Amygdala (tissue), 56 donors: ENCODE measurements at regions not wholly inside any gene's neighbourhood (a gene's known extent, or its start where the extent isn't known, plus 50 kb on each side); places are given as distances from the start of the nearest gene placed in this dataset.
"Not testable (repeated sequence)": the region's sequence is repeated elsewhere in the genome, so short reads cannot be mapped to it uniquely, and the experiment has no call there.

Source experiments
- DNase-seq, 56 donors: peaks; one replicate each; lab custom pipeline; 2025; lab: John Stamatoyannopoulos, UW

DNA sequence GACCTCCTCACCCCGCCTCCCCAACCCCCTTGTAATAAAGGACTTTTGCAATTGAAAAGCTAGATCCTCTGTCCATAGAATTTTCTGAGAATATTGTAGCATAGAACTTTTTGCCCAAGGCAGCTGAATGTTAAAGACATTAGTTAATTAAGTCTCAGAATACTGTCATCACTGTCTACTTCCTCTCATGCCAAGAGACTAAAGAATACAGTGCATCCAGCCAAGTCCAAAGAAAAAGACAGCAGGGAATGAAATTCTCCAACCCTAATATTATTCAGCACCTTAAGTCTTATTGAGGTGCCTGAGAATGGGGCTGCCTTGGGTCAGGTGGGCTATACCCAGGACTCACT is 313.3 kb upstream of the GATB start:
- DNase-seq: no peak

DNA sequence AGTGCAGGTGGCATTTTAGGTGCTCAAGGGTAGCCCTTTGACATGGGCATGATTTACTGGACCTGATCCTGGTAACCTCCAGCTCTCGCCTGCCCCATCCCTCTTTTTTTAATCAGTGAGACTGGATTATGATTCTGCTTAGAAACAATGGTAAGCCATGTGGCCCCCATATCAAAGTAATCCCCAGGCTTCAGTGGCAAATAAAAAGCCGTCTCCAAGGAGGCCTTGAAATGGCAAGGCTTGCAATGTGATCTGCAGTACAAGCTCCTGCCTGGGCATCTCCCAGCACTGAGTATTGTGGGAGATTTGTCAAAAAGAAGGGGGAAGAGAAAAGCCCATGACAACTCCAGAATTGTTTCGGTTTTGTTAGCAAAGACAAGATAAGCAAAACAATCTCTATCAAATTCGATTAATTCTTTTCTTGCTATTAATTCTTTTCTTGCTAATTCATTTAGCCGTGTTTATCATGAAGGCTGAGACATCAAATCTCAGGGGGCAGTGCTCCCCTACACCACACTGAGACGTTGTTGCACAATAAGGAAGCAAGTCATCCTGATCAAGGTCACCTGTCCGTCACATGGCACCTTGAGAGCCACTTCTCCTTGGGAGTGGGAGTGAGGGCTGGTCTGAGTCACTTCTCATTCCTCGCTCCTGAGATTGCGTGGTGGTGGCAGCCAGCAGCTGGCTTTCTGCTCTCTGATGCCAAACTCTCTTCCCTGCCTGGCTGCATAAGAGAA is 312.7 kb upstream of the GATB start:
- DNase-seq: peak in 4 of 56 donors; percentile 5 to 33 (median 10)

DNA sequence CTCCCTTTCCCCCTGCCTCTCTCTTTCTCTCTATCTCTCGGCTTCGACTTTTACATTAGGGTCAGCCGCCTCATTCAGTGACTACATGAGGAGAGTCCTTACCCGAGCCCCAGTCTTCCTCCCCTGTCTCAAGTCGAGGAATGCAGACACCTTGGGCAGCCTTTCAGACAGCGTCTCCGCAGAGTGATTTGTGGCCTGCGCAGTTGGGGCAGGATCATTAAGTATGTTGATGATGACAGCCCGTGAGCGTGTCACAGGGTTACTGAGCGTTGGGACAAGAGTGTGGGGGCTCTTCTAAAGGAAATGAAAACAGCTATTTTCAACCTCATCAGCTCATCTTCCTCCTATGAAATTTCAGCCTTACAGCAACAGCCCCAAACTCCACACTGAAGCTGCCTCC is 312.1 kb upstream of the GATB start:
- DNase-seq: no peak

DNA sequence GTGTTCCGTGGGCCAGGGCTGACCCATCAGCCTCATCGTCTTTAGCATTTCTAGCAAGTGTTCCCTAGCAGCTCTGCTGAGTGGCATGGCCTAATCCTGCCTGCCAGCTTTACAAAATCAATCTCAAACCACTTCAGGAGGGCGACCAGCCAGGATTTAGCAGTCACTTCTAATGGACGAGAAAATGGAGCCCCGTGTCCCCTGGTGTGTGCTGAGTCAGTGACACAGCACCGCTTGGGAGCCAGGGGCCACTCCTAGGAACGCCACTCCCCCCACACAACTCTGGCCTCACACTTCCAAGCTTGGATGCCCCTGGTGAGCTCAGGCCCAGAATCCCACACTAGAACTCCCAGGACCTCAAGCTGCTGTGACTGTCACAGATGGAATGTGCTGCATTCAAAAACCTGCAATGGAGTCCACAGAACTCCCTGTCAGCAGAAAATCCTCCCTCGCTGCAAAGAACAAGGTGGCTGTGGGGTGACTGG is 311.2 kb upstream of the GATB start:
- no peak for DNase-seq

DNA sequence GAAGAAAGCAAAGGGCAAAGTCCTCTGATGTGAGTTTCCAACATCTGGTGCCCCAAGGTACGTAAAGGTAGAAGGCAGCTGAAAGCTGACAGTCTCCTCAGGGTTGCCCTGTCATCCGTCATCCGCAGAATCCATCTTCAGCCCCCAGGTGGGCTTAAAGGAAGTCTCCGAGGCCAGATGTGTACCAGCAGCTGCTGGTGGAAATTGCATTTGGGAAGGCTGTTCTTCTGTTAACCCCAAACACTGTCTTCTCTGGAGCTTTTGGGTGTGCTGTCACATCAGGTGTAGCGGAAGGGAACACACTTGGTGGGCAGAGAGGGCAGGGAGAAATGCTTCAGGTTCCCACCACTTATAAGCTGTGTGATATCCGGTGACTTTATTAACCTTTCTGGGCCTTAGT is 310.0 kb upstream of the GATB start:
- DNase-seq: no peak

DNA sequence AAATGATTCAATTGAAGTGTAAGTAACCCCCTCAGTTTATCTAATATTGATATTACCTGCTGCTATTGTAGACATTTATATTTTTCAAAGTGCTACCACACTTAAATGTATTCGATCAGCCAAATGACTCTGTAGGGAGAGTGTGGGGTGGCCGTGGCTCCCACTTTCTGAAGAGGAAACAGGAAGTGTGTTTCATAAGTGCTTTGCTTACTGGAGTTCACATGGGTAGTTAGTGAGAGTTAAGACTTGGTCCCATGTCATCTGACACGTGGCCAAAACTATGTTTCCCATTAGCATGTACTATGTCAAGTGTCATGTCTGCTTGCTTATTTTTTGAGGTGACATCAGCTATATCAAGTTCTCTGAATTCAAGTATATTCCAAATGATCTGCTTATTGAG is 308.1 kb upstream of the GATB start:
- no peak for DNase-seq

DNA sequence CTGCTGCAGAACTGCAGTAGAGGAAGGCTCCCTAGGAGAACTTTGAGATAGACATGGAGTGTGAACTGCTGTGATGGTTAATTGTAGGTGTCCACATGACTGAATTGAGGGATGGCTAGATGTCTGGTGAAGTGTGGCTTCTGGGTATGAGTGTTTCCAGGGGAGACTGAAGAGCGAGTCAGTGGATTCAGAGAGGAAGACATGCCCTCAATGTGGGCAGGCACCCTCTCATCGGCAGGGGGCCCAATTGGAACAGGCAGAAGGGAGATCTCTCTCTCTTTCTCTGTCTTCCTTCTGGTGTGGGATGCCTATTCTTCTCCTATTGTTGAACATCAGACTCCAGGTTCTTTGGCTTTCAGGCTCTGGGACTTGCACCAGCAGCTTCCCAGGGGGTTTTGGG is 304.7 kb upstream of the GATB start:
- DNase-seq: no peak

DNA sequence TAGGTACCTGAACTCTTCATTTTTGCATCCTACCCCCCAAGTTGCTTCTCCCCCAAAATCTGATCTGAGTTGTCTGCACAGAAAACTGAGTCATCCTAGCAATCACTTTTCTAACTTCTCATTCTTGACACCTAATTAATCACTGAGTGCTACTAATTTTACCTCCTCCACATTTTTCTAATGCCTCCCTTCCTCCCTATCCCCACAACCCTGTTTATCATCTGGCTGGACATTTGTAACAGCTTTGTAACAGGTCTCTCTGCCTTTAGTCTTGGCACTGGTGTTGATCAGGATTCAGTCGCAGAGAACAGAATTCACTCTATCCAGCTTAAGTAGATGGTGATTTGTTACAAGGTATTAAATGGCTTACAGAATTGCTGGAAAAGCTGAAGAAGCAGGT is 303.9 kb upstream of the GATB start:
- no peak for DNase-seq

DNA sequence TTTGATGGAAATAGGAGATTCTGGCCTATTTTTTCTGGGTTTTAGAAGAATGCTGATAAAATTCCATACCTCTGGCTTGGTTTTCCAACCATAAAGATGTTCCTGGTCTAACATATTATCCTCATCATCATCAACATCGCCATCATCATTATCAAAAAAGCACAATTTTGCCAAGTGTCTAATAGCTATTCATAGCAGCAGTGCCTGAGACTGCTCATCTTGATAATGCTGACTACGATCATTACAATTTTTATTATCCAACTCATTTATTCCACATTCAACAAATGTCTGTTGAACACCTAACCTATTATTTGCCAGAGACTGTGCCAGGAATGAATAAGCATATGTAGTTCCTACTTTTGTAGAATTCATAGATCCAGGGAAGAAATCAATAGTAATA is 303.5 kb upstream of the GATB start:
- DNase-seq: no peak

DNA sequence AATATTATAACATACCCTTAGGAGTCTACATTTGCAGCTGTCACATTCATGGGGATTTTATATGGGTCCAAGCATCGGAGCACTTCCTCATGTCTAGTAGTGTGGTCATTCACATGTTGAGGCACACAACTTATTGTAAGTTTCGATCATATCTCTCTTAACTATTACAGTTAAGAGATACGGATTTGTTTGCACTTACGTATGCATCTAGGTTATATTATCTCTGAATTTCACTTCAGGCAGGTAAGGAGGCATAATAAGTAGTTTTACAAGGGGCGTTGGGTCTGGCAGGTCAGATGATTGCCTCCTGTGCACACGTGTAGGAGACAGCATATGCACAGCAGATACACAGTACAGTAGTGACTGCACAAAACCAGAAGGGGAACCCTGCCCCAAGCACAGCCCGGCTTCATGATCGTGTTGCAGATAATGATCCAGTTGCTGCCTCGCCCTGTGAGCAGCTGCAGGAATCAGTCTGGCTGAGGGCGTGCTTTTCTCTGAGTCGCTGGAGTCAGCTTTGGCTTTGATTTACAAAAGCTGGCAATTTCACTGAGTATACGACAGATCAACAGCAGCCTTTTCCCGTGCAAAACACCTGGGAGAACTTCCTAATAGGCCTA is 302.9 kb upstream of the GATB start:
- no peak for DNase-seq

DNA sequence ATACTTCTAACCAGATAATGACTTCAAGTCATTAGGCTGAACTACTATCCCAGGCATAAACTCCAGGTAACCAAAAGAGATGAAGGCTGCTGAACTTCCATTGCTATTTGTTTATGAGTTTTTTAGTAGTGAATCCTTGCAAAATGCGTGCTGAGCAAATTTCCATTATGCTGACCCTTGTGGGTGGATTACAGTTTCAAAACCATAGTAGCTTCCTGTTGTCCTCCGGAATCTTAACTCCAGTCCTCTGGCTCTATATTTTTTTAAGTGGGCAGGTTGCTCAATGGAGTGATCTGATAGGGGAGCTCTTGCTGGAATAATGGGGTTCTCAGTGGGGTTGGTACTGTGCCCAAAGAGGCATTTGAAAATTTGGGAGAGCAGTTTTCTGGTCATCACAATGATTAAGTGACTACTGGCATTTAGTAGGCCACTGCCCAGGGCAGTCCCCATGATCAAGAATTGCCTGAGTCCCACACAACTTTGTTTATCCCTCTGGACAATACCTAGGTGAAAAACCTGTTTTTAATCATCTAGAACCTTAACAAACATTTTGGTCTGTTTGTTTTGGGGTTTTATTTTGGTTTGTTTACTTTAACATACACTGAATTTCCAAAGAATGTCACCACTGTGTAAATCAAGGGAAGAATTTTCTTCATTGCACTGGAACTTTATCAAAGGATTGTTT is 302.3 kb upstream of the GATB start:
- DNase-seq: no peak

DNA sequence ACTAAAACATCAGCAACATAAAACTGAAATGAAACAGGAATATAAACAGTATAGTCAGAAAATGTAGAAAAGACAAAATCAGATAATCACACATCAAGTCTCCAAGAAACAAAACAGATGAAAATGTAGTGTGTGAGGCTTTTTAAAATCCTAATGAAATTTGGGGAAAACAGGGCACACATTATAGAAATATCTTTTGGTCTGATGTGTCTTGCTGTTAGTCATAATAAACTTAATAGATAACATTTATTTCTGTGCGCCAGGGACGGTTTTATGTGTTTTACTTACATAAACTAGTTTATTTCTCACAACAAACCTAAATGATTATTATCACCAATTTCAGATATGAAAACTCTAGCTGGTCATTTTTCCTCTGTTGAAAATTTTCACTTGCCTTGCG is 293.9 kb upstream of the GATB start:
- no peak for DNase-seq

DNA sequence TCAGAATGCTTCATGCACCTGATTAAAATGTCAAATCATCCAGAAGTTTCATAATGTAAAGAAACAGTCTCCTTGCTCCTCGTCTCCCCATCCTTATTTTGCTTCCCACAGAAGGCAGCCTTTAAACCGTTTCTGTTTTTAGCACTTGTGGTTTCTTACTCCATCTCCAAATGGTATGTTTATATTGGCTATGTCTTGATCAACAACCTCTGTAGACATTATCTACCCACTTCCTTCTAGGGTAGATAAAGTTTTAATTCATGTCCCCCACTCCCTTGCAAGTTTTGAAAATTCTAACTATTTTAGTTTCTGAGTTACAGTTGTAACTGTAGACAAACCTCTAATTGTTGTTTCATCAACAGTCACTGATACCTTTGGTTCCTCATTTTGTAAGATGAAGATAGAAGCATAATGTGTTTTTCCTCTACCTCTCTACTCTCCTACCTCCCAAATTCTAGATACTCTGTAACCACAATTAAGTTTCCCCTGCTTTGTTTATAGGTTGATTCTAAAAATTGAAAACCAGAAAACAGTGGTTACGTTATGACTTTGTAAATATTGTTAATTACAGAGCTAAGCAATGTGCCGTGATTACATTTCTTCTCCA is 291.7 kb upstream of the GATB start:
- DNase-seq: no peak

DNA sequence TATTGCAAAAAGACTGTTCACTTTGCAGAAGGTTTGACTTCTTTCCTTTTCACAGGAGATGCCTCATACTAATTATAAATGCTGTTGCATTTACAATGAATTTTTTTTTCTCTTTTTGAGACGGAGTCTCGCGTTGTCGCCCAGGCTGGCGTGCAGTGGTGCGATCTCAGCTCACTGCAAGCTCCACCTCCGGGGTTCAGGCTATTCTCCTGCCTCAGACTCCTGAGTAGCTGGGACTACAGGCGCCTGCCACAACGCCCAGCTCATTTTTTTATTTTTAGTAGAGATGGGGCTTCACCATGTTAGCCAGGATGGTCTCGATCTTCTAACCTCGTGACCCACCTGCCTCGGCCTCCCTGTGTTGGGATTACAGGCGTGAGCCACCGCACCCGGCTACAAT is 290.5 kb upstream of the GATB start:
- DNase-seq: not testable (repeated sequence)

DNA sequence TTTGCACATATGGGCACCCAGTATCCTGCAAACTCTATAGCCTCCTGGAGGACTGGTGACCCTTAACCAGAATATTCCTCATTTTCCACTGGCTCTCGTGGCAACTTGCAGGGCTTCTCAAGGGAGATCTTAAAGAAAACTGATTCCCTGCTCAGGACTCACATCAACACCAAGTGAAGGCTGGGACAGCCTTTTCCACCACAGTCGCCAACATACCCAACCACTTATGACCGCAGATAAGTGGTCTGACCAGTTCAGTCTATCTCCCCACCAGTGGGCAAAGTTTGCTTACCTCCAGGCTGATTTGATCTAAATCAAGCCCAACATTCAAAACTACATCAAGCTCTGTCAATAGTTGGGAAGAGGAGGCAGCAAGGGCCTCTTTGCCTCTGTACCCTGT is 289.3 kb upstream of the GATB start:
- no peak for DNase-seq

DNA sequence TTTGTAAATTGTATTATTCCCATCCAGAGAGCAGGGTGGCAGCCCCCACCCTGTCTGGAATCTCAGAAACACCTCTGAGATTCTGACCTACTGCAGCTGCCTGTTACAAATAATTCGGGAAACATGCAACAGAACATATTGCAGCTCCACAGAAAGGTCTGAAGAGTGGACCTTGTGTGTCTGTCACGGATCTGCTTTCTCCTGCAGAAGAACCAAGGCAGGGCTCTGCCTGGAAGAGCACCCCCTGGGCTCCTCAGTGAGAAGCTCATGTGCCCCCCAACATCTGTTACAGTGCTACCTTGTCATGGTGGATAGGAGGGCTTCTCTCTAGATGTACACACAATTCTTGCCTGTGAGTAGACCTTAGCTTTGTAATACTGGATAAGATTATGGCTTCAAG is 286.6 kb upstream of the GATB start:
- DNase-seq: no peak

DNA sequence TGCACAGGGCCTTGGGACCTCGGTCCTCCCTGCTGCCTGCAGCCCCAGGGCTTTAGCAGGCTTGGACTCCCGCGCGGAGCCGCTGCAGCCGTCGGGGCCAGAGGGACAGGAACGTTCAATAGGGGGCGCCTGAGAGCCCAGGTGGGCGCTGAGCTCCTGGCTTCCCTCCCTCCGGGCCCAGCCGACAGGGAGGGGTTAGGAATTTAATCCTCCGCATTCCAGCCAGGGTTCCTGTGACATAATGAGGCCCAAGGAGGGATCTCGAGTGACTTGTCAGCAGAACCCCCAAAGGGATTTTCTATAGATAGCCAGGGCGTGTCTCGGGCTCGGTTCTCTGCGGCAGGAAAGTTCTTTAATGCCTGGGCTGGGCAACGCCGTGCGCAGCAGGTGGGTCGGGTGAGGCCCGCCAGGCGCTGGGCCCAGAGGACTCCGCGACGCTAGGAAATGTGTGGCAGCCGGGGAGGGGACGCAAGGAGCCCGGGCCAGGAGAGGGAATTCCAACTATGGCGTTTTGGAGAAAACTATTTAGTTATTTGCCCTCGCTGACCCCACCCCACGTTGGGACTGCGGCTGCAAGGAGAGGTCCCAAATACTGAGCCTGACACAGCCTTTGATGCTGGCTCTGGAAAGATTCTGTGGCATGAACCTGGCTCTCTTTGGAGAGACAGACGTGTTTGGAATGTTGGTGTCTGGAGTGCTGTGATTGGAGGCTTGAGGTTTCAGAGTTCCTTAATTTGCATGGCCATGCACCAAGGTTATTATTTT is 285.2 kb upstream of the GATB start:
- no peak for DNase-seq

DNA sequence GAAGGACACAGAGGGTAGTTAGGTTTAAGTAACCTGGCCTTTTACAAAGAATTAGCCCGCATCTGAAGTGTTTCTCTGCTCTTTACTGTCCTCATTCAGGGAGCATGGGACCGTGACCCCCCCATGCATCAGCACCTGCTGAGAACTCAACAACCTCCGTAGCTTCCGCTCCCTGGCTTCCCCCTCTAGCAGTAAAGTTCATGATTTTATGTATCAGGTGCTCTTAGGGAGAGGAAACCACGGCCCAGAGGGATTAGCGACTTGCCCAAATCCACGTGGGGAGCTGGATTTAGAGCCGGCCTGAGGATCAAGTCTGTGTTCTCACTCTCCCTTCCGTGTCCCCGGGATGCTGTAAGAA is 284.6 kb upstream of the GATB start:
- DNase-seq: no peak

DNA sequence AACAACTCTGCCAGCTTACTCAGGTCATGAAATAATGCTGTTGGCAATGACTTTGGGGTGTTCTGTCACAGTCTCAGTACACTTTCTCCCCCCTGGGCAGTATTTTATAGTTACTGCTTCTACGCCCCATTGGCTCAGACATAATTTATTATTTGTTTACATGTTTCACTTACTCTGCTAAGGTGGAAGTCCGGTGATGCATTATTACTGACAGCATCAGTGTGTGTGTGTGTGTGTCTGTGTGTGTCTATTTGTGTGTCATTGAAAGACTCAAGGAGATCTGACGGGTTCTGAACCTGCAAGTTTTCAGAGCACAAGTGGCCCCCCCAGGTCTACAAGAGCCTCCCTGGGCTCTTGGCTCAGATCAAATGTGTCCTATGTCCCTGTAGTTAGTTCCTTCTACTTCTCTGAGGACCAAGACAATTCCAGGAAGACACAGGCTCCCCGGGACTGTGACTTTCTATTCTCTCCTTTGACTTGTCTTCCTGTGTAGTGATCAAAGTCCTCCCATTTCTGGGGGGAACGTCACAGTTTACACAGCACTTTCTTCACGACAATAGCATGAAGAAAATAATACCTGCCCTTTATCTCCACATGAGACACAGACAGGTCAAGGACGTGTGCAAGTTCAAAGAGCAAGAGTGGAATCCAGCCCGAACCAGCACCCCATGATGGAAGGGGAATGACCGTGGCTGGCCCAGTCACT is 283.7 kb upstream of the GATB start:
- DNase-seq: no peak

DNA sequence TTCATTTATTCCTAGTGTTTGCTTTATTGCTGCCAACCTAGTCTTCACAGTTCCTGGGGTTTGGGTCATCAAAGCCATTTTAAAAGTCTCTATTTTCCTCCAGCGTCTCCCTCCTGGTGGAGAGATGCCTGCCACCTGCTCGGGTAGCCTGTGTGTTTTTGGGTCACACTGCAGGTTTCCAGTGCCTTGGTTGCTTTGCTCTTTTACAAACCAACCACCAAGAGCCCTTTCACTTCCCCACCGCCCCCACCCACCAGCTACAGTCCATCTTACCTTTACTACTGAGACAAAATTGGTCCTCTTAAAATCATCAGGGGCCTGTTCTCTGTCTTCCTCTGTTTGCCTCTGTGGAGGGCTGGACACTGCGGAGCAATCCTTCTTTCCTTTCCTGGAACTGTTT is 280.5 kb upstream of the GATB start:
- no peak for DNase-seq
